ENCODE measurements at regions not wholly inside any gene's neighbourhood (a gene's known extent, or its start where the extent isn't known, plus 50 kb on each side); places are given as distances from the start of the nearest gene placed in this dataset.

DNA sequence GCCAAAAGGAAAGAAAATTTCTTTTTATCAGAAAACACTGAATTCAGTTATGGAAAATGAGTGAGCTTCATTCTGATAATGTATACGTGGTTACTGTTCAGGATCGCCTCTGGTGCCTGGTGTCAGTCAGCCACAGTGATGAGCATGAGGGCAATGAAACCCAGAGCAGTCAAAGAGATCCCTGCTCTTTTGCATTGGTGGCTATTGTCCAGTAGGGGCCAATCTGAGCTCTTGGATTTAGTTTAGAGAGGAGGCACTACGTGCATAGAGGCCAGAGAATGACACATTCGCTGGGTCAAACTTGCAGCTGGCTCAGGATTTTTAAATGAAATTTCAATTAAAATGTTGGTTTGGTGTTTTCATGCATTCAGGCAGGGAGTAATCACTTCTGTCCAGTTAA, 522.9 kb downstream of the TMEM182 start:
- DNase-seq (ENCODE audit: low spot score), result no peak

DNA sequence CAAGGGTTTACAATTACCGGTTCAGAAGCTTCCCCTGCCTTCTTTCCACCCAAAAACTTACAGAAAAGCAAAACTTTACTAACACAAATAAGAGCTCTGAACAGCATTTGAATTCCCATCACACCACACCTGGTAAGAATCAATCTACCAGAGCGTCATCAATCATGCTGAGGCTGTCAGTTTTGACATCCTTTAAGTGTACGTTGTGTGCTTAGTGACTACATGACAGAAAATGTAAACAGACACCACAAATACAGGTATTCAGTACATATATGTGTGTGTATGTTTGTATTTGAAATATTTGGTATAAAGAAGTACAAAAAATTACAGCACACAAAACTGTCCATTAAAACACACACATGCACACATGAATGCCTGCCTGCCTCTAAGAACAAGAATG, 523.5 kb downstream of the TMEM182 start:
- DNase-seq (ENCODE audit: low spot score), result no peak

DNA sequence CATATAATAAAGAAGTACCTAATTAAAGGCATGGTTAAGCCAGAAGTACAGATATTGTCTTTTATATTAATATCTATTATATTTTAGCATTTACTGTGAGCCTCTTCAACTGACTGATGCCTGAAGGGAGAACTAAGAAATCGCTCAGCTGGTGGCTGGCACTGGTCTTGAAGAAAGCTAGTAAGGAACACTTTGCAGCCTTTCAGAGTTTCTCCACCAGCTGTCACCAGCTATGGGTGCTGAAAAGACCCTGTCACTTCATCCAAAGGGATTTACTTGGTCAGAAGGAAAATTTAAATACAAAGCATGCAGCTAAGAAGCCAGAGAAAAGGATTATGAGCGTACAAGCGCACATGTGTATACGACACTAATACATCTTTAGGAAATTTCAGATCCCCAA, 525.9 kb downstream of the TMEM182 start:
- DNase-seq (ENCODE audit: low spot score), result no peak

DNA sequence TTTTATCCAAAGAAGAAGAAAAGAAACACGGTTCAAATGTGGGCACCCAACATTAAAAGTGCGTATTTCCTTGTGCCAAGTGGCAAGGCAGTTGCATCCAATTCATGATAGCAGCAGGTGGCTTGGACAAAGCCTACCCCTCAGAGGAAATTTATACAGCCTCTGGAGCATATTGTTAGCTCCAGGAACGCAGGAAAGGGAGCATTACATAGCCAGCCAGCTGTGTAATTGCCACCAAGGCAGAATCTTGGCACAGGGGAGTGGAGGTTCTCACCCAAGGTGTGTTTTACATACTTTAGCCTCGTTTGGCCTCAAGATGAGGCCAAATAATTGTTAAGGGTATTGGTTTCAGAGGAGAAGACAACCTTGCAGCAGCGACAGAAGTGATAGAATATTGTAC, 526.9 kb downstream of the TMEM182 start:
- DNase-seq (ENCODE audit: low spot score), result no peak

DNA sequence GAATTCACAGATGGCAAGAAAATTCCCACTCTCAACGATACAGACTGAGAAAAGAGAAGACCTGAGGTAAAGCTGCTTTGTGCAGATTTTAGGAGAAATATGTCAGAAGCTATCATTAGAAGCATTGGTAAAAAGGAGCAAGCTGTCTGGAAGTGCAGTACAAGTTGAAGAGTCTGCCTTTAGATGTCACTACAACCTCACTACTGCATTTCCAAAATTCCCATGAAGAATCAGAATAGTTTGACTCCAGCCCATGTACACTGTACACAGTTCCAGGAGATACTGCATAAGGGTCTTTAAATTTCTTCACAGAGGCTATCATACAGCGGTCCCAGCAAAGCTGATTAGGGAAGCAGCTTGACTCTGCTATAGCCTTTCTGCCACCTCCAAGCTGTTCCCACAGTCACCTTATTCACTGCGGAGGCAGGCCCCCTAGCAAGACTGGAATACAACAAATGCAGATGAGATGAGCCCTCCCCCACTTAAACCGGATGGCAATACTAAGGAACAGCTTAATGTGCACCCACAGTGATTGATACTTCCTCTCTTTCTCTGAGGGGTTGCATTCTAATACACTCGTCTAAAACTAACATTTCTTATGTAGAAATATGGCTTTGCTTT, 527.4 kb downstream of the TMEM182 start:
- DNase-seq (ENCODE audit: low spot score), result no peak

DNA sequence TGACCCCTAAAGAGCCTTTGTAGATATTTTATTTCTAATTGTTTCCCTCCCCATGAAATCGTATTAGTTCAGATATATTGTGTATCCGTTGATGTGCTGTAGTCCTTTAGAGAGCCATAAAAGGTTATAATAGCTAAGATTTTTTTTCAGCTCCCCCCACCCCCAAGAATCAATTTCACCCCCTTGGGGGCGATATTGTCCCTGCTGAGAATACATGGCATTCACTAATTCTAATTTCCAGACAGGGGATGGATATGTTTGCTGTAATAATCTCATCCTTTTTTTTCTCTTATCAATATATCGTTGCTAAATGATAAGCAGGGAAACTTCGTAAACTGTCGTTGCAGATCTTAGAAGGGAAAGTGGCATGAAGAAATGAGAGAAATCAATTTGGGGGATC, 530.7 kb downstream of the TMEM182 start:
- DNase-seq (ENCODE audit: low spot score), result no peak

DNA sequence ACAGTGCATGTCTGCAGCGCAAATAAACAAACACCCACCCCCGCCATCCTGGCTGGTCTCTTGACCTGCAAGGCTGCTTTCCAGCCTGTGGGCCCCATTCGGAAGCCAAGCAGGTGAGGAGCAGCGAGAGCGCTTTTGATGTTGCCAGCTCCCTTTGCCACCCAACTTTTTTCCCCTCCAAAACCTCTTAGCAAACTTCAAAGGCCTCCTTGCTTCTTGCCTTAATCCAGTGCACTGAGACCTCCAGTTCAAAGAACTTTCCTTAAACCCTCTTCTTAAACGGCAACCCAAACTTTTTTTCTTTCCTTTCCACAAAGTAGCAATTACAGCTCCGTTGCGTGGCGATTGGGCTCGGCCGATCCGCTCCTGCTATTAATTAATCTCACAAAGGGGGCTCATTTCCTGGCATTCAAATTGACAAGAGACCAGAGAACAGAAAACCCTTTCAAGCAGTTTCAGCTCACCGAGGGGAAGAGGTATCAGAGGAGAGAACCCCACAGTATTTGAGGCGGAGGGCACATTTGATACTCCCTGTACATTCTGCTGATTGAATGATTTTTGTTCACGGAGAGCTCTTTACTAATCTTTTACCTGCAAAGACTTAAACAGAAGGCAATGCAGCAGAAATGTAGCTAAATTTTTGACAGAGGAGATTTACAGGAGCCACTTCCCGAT, 531.4 kb downstream of the TMEM182 start:
- no peak for DNase-seq (ENCODE audit: low spot score)

DNA sequence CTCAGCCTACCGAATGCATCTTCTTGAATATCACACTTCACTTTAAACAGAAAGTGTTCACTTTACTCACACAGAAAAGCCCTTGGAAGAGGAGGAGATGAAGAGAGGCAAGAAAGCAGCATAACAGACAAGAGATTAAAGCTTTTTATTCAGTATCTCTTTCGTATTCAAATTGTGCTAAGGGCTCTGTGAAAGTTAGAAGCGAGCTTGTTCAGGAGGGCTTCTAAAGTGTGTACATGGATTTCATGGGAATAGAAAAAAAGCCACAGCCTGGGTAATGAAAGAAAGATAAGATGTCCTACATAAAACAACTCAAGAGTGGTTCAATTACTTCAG, 531.9 kb downstream of the TMEM182 start:
- DNase-seq (ENCODE audit: low spot score), result no peak

DNA sequence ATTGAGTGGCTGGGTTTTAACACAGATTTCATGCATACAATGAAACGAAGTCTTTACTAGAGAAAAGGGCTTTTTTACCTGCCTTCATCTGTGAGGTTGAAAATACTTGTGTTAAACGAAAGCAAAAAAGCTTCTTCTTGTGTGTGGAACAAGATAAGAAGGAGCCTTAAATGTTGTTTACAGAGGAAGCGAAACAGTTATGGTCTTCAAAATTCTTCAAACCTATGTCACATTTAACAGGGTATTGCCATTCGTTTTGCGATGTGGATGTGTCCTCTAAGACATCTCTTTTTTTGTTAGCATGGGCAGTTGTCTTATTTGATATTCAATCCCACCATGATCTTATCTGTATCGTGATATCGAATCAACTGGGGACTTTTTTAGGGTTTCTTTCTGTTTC, 532.6 kb downstream of the TMEM182 start:
- no peak for DNase-seq (ENCODE audit: low spot score)

DNA sequence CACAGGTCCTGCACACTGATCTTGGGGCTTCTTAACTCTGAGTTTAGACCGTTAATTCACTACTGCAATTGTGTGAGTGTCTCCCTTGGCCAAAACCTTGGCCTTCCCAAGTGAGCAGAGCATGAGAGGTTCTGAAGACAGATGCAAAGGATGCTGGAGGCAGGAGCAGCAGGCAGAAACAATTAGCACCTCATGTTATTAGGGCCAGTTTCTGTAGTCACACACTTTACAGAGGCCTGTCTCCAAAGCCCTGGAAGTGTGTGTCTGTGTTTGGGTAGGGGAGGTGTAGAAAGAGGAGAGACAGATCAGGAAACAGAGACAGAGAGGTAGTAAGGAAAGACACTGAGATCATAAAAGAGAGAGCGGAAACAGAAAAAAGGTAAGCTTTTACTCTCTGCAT, 533.8 kb downstream of the TMEM182 start:
- DNase-seq (ENCODE audit: low spot score), result no peak

DNA sequence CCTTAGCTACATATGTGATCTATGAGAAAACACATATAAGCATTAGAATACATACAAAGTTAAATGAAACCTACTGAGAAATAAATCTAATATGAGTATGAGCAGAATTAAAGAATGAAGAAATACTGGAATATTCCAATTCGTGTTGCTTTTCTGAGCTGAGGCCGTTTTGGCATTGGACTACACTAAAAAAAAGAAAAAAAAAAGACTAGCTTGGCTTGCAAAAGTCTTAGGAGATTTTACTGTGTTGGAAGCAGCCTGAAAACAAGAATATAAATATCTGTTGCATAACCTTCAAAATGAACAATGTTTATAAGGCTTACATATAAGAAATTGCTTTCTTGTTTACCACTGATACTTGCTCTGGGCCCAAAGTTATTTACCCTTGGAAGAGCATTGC, 562.8 kb downstream of the TMEM182 start:
- no peak for DNase-seq (ENCODE audit: low spot score)

DNA sequence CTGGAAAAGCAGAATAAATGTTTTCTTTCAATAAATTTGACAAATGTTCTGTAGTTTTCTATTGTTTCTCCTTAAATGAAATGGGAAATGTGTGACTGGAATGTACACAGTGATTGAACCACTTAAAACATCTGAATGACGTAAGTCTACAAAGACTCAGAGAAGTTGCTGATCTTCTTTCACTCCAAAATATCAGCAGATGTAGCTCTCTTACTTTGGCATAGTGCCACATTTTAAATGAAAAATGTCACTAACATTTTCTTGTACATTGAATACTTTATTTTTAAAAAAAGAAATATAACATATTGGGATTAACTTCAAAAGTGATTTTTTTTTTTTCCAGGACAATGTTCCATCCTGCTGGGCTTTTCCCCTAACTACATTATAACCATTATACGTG, 565.6 kb downstream of the TMEM182 start:
- DNase-seq (ENCODE audit: low spot score), result no peak

DNA sequence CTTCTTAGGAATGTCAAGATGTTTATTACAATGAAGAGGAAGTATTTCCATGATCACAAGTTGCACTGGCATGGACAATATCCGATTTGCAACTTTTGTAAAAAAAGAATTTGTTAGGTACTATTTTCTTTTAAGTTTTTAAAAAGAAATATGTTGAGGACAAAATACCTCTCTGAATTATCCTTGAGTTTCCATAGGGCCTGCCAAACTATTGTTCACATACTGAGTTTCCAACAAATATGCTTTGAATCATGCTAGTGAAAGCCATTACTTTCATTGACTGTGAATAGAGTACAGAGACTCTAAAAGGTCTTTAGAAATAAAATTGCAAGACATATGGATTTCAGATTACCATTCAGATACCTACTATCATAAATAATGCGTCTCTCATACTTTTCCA, 566.1 kb downstream of the TMEM182 start:
- DNase-seq (ENCODE audit: low spot score), result no peak

DNA sequence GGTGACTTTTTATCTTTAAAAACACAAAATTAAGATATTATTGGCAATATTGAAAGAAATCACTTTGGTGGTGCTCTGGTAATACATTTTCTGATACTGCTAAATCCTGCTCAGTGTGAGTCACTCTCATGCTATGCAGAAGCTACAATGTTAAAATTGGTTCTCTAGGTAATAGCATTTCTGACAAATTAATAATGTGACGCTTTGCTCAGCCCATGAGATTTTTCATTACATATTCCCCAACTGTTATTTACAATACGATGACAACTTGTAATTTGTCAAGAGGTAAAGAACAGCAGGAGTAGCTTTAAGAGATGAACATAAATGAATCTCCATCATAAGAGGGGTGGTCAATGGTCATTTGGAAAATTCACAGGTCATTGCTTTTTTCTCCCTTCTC, 573.6 kb downstream of the TMEM182 start:
- no peak for DNase-seq (ENCODE audit: low spot score)

DNA sequence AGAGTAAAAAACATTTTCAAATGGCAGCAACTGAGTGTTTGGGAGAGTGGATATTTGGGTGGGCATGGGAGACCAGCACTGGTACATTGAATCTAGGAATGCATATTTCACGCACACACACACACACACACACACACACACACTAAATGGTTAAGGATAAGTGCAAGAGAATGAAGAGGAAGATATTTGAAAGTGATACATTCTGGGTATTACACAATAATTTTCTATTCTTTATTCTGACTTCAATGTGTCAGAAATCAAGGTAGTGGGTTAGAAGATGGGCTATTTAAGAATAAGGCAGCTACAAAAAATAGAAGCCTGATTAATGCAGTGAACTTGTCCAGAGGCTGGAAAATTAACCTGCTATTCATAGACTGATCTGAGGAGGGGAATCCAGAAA, 577.0 kb downstream of the TMEM182 start:
- no peak for DNase-seq (ENCODE audit: low spot score)

DNA sequence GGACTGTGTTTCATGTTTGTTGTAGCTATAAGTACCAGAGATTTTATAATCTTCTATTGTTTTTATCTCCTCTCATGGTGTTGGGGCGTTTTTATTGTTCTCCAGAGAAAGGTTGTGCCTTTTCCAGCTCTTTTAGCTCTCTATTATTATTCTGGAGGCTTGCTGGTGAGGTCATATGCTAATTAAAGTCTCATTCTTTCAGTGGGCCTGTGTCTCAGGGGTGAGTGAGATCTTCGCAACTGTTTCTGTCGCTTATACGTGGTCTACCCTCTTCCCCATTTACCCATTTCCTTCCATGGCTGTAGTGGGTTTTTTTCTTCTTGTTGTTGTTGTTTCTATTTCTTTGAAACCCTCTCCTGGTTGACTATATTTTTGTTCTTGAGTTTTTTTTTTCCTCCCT, 584.9 kb downstream of the TMEM182 start:
- DNase-seq (ENCODE audit: low spot score), result no peak

DNA sequence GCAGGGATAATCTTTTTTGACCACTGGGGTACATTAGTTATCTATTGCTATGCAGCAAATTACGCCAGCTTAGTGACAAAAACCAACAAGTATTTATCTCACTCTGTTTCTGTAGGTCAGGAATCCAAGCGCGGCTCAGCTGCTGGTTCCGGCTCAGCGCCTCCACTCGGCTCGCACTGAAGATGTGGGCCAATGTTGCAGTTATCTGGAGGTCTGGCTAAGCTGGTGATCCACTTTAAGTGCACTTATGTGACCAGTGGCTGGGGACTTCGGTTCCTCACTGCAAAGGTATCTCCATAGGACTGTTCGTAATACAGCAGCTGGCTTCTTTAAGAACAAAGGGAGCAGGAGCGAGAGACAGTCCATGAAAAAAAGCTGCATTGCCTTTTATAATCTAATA, 591.9 kb downstream of the TMEM182 start:
- no peak for DNase-seq (ENCODE audit: low spot score)

DNA sequence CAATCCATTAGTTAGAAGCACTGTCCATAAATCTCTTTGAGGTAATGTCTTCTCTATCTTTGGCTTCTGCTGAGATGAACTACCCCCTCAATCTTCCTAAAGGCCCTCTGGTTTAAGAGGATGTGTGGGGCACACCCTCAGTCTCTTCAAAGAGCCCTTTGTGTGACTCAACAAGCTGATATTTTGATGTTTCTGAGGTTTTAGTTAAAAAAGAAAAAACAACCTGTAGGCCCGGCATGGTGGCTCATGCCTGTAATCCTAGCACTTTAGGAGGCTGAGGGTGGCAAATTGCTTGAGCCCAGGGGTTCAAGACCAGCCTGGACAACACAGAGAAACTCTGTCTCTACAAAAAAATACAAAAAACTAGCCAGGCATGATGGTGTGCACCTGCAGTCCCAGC, 593.5 kb downstream of the TMEM182 start:
- no peak for DNase-seq (ENCODE audit: low spot score)

DNA sequence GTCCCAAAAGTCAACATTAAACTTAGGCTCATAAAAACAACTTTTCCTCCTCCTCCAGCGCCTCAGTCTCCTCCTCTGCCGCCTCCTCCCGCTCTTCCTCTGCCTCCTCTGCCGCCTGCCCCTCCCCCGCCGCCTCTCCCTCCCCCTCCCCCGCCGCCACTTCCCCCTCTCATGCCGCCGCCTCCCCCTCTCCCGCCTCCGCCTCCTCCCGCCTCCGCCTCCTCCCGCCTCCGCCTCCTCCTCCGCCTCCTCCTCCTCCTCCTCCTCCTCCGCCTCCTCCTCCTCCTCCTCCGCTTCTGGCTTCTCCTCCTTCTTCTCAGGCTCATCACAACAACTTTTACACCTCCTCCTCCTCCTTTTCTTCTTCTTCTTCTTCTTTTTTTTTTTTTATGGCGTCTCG, 599.9 kb downstream of the TMEM182 start:
- no peak for DNase-seq (ENCODE audit: low spot score)

DNA sequence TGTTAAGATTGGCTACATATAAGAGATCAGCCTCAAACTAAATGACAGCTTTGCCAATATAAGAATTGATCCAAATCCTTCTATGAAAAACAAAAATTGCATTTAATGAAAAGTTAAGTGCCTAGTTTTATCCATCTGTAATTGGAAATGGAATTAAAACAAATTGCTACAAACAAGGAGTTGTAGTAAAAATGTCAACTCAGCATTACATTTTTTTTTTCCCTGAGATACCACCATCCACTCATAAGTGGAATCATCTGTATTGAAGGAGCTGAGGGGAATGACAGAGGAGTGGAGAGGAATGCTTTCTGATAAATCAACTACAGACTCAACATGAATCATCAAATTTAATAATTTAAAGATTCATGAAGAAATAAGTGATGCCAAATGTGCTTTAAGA, 601.8 kb downstream of the TMEM182 start:
- no peak for DNase-seq (ENCODE audit: low spot score)

DNA sequence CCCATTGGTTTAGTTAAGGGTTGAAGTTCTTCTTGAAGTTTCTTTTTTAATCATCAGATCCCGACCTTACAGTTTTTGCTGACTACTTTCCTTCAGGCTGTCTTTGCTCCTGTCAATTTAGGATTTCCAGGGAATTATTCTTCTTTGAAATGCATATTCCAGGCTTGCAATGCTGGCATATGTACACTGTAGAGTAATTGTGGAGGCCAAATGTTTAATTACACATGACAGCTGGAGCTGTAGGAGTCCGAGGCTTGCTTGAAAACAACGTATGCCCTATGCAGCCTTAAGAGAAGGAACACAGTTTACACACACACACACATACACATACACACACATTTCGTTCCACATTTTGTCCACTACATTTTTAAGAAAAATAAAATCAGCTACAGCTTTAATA, 602.3 kb downstream of the TMEM182 start:
- DNase-seq (ENCODE audit: low spot score), result no peak

DNA sequence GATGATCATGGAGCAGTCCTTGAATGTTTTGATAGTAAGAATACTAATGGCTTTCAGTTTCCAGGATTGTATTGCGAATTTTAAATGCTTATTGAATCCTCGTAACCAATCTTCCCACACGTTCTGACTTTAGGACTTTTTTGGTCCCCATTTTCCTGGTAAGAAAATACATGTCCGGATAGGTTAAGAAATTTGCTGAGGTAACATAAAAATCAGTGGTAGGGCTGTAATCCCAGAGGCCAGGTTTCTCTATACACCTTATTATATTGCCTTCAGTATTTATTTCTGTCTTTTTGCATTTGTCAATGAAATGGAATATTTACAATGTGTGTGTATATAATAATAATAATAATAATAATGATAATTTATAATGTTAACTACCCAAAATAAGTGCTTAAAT, 603.2 kb downstream of the TMEM182 start:
- DNase-seq (ENCODE audit: low spot score), result no peak

DNA sequence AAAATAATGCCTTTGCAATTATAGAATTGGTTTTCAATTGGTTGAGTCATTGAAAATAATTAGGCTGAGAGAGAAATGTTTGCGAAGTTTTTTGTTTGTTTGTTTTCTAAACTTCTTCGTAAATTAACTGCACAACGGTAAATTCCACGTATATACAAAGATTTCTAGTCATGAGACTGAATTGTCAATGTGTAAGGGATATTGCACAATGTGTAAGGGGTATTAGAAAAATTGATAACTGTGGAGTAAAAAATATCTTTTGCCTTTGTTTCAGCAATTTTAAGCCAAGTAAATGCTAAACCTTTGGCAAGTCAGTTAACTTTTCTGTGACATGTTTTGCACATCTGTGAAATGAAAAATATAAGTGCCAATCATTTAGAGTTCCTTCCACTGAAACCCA, 606.0 kb downstream of the TMEM182 start:
- DNase-seq (ENCODE audit: low spot score), result no peak

DNA sequence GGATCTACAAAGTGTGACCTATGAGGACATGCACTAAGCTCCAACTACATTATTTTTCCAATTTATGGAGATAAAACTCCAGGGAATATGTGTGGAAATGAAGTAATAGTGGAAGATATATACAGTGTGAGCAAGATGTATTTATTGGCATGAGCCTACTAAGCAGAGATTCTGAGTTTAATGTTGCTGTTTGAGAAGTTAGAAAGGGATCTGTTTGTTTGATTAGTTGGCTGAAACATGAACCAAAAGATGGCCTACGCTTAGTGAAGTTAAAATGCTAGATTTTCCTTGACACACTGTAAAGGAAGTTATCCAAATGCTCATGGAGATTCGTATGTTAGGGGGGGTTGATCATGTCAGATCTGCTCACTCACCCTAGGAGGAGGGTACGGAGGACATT, 621.7 kb downstream of the TMEM182 start:
- no peak for DNase-seq (ENCODE audit: low spot score)

DNA sequence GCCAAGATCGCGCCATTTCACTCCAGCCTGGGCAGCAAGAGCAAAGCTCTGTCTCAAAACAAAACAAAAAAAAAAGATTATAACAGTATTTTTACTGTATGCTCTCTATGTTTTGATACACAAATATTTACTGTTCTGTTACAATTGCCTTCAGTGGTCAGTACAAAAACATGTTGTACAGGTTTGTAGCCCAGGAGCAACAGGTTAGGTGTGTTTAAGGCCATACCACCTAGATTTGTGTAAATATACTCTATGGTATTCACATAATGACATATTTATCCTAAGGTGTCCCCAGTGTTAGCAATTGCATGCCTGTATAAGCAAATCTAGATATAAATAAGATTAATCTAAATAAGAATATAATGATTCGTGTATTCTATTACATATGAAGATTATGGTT, 625.0 kb downstream of the TMEM182 start:
- no peak for DNase-seq (ENCODE audit: low spot score)
